ENCODE measurements at regions not wholly inside any gene's neighbourhood (a gene's known extent, or its start where the extent isn't known, plus 50 kb on each side); places are given as distances from the start of the nearest gene placed in this dataset.

DNA sequence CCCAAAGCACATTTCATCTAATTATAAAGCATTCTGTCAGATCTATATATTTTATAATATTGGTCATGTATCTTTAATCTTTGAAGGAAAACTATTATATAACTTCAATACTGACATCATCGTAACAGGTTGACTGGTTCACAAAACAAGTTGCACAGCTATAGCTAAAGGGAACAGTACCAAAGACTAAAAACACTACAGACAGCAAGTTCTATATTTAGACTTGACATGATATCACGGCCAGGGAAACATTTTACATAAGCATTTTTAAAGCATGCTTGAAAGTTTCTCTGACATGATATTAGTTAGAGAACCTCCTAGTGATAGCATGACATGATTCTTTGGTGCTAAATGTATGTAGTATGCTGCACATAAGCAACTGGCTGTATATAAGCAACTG, 182.5 kb downstream of the NDFIP2 start:
- TF ChIP-seq, protein P1, sequence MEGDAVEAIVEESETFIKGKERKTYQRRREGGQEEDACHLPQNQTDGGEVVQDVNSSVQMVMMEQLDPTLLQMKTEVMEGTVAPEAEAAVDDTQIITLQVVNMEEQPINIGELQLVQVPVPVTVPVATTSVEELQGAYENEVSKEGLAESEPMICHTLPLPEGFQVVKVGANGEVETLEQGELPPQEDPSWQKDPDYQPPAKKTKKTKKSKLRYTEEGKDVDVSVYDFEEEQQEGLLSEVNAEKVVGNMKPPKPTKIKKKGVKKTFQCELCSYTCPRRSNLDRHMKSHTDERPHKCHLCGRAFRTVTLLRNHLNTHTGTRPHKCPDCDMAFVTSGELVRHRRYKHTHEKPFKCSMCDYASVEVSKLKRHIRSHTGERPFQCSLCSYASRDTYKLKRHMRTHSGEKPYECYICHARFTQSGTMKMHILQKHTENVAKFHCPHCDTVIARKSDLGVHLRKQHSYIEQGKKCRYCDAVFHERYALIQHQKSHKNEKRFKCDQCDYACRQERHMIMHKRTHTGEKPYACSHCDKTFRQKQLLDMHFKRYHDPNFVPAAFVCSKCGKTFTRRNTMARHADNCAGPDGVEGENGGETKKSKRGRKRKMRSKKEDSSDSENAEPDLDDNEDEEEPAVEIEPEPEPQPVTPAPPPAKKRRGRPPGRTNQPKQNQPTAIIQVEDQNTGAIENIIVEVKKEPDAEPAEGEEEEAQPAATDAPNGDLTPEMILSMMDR (IDR thresholded peaks at IDR 0.05; ENCODE audit: low read depth, low read length, poor library complexity, severe bottlenecking): no peak
- no peak for TF ChIP-seq EZH2phosphoT487 (IDR thresholded peaks at IDR 0.05; ENCODE audit: borderline replicate concordance, low read length)

Measured in DOHH2 (cell line).